ENCODE measurements at regions not wholly inside any gene's neighbourhood (a gene's known extent, or its start where the extent isn't known, plus 50 kb on each side); places are given as distances from the start of the nearest gene placed in this dataset.

GRCh38 chr15:67916565-67916964 lies 76.7 kb upstream of the RNU6-1 start:
- Histone ChIP-seq H3K27me3 (no peaks in the 10 kb centered on the region), H3K4me1 (peaks cover 17% of the 10 kb centered on the region), H3K9me3 (no peaks in the 10 kb centered on the region), H3K27ac (peak overlapping the region; percentile 1), H3K36me3 (no peaks in the 10 kb centered on the region), H3K4me3 (no peak overlapping the region)
- ATAC-seq (no peak), DNase-seq (no peak)
- intact Hi-C loops (cut with DNase I), result no loop called here
- no peak for TF ChIP-seq CTCF (IDR thresholded peaks at IDR 0.05)

GRCh38 chr15:67917037-67917436 lies 77.2 kb upstream of the RNU6-1 start:
- intact Hi-C loops (cut with DNase I), result no loop called here
- H3K9me3 ChIP-seq, result no peaks in the 10 kb centered on the region
- H3K4me1 ChIP-seq, result peaks cover 17% of the 10 kb centered on the region
- no peaks in the 10 kb centered on the region for H3K36me3 ChIP-seq
- ATAC-seq (no peak), DNase-seq (no peak)
- H3K4me3 ChIP-seq, result no peak overlapping the region
- H3K27ac ChIP-seq, result peak overlapping the region; percentile 1
- no peaks in the 10 kb centered on the region for H3K27me3 ChIP-seq
- TF ChIP-seq CTCF (IDR thresholded peaks at IDR 0.05), result no peak

- intact Hi-C loops (cut with DNase I), result no loop called here
- Histone ChIP-seq H3K27me3 (no peaks in the 10 kb centered on the region), H3K4me1 (peaks cover 17% of the 10 kb centered on the region), H3K9me3 (no peaks in the 10 kb centered on the region), H3K36me3 (no peaks in the 10 kb centered on the region), H3K4me3 (no peak overlapping the region), H3K27ac (no peak overlapping the region)
- no peak for TF ChIP-seq CTCF (IDR thresholded peaks at IDR 0.05)
- DNase-seq, result no peak
- no peak for ATAC-seq
Measured at GRCh38 chr15:67917636-67918035, 77.8 kb upstream of the RNU6-1 start.

GRCh38 chr15:67918205-67918861 lies 78.5 kb upstream of the RNU6-1 start:
- Histone ChIP-seq H3K9me3 (no peaks in the 10 kb centered on the region), H3K4me3 (no peak overlapping the region), H3K27me3 (no peaks in the 10 kb centered on the region), H3K27ac (no peak overlapping the region), H3K36me3 (no peaks in the 10 kb centered on the region), H3K4me1 (peaks cover 17% of the 10 kb centered on the region)
- intact Hi-C loops (cut with DNase I), result no loop called here
- ATAC-seq (no peak), DNase-seq (no peak)
- no peak for TF ChIP-seq CTCF (IDR thresholded peaks at IDR 0.05)

GRCh38 chr15:67920524-67921240 lies 80.8 kb upstream of the RNU6-1 start:
- intact Hi-C loops (cut with DNase I), result no loop called here
- Histone ChIP-seq H3K4me1 (peaks cover 11% of the 10 kb centered on the region), H3K27ac (no peak overlapping the region), H3K9me3 (no peaks in the 10 kb centered on the region), H3K4me3 (no peak overlapping the region), H3K27me3 (no peaks in the 10 kb centered on the region), H3K36me3 (no peaks in the 10 kb centered on the region)
- no peak for ATAC-seq
- no peak for DNase-seq
- no peak for TF ChIP-seq CTCF (IDR thresholded peaks at IDR 0.05)

Data from upper lobe of right lung (tissue), 1 donor.